GM18502 (cell line): ENCODE measurements at regions not wholly inside any gene's neighbourhood (a gene's known extent, or its start where the extent isn't known, plus 50 kb on each side); places are given as distances from the start of the nearest gene placed in this dataset.
"Not testable (repeated sequence)": the region's sequence is repeated elsewhere in the genome, so short reads cannot be mapped to it uniquely, and the experiment has no call there.

Experiments used
- ATAC-seq: cut with Tn5 transposase; IDR thresholded peaks from one replicate; pipeline ENCODE4 v1.9.1; 2021; ENCODE audit warnings: mild to moderate bottlenecking; ENCODE audit not compliant: unreplicated experiment, poor library complexity

DNA sequence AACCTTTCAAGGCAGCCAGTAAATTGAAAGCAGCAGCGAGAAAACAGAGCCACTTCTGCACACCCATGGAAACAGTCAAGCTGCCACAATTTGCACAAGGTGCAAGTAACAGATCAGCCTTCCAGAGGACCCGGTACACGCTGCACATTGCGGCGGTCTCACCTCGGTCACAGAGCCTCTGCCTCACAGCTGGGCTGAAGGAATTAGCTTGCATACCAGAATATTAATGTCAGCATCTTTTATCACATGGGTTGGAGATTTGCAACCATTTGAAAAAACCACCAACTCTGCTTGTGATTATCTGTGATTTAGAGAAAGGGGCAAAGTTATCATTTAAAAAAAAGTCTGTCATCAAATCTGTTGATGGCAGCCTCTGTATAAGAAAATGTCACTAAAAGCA lies 330.5 kb upstream of the TCF4 start:
- ATAC-seq = no peak

DNA sequence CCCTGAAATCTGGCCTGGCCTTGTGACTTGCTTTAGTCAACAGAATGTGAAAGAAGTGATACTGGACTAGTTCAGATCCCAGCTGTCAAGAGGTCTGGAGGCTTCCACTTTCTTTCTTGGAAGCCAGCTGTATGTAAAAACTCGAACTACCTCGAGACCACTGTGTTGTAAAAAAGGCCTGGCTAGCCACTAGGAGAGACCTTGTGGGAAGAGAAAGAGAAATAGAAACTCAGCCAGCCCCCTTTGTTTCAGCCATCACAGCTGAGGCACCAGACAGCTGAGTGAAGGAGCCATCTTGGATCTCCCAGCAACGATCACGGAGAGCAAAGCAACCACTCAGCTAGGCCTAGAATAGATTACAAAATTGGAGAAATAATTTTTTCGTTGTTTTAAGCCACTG lies 324.9 kb upstream of the TCF4 start:
- ATAC-seq = no peak

- ATAC-seq = no peak
Observed at GRCh38 chr18:55912071-55912470, 324.1 kb upstream of the TCF4 start.

DNA sequence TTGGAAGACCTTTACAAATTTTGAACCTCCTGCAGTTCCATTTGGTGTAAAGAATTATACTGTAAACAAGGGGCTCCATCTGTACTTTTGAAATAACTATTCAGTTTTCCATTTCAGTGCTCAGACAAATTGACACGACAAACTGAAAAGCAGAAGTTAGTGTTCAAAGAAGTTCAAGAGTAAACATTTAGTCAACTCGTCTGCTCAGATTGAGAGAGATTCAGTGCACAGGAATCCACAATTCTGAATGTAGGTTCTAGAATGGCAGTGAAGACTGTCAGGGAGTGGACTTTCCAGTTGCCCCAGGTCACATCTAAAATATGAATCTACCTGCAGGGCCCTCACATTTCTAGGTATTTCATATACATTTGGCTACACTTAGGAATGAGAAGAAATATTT lies 322.3 kb upstream of the TCF4 start:
- no peak for ATAC-seq

DNA sequence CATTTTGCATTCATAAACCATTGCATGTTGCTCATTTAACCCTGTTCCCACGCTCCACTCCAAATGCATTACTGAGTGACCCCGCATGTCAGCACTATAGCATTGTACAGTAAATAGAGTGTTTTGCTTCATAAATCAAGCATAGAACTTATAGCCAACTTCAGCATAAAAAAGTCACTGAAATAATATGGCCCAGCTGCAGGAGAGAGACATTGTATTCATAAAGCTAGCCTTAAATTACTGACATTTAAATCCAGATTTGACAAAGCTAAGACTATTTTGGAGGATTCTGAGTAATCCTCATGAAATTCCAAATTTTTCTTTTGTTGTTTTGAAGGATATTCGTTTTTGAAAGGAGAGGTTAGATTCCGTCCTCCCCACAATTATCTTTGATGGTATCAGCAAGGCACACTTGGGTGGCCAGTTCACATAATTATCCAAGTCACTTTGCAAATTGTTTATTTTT lies 320.9 kb upstream of the TCF4 start:
- ATAC-seq = peak; percentile 41

GRCh38 chr18:55907453-55908175 lies 319.6 kb upstream of the TCF4 start:
- ATAC-seq = peak; percentile 36

GRCh38 chr18:55906536-55906935 lies 318.5 kb upstream of the TCF4 start:
- no peak for ATAC-seq

DNA sequence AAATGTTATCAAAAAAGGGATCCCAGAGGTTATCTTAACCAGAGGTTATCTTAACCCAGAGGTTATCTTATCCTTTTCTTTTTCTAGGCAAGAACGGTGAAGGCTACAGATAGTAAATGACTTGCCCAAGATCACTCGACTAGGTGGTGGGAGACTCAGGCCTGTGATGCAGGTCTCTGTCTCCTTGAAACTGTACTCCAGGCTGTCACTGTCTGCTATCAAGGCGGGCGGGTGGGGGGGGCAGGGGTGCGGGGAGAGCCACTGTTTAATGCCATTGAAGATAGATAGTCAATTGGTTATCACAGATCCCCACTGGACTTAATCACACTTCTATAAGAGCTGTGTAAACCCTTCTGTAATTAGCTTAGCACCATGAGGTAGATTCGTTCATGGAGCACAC lies 315.9 kb upstream of the TCF4 start:
- ATAC-seq = no peak

DNA sequence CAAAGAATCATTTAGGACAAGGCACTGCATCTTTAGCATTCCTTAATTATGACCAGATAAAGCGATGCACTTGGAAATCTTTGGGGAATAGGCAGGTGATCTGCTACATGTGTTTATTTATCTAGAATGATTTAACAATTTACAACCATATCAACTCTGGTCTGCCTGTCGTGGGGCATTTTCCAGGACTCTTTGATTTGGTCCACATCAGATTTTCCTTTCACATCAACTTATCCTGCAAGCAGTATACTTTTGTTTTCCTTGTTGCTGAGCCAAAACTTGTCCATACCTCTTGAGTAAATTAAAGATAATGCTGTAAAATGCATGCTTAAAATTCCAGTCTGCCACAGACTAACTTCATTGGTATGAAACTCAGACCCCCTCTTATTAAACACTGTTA lies 312.4 kb upstream of the TCF4 start:
- no peak for ATAC-seq

GRCh38 chr18:55897091-55897689 lies 309.2 kb upstream of the TCF4 start:
- ATAC-seq = no peak

- no peak for ATAC-seq
Observed at GRCh38 chr18:55893948-55894347, 306.0 kb upstream of the TCF4 start.

DNA sequence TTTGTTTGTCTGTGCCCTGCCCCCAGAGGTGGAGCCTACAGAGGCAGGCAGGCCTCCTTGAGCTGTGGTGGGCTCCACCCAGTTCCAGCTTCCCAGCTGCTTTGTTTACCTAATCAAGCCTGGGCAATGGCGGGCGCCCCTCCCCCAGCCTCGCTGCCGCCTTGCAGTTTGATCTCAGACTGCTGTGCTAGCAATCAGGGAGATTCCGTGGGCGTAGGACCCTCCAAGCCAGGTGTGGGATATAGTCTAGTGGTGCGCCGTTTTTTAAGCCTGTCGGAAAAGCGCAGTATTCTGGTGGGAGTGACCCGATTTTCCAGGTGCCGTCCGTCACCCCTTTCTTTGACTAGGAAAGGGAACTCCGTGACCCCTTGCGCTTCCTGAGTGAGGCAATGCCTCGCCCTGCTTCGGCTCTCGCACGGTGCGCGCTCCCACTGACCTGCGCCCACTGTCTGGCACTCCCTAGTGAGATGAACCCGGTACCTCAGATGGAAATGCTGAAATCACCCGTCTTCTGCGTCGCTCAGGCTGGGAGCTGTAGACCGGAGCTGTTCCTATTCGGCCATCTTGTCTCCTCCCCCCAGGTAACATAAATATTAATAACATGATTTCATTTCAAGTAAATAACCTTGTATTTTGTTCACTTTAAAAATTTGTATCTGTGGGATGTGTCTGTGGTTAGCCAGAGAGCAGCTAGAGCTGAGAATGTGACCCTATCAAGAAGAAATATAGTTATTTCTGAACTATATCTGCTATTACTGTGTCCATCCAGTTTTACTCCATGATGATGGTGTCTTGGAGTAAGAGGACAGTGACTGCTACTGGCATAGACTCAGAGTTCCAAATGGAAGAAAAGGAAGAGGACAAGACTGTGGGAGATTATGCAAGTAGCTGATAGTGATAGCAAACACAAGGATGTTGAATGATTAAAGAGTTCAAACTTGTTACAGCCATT lies 305.1 kb upstream of the TCF4 start:
- not testable (repeated sequence) for ATAC-seq

GRCh38 chr18:55886886-55887285 lies 298.9 kb upstream of the TCF4 start:
- no peak for ATAC-seq

DNA sequence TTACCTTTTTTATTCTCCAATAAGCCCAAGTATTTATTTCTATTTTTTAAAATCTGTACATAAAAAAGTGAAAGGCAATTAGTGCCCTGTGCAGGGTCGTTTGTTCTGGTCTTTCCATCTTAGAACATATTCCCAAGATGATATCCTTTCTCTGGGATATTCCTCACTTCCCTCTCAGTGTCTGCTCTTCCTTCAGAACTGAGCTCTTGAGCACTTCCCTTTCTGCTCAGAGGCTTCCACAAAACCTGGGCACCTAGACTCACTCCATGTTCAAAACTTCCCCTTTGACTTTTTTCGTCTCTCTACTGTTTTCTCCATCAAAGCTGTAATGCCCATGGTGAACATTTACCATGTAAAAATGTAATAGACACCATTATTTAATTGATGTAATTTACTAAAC lies 296.5 kb upstream of the TCF4 start:
- no peak for ATAC-seq

DNA sequence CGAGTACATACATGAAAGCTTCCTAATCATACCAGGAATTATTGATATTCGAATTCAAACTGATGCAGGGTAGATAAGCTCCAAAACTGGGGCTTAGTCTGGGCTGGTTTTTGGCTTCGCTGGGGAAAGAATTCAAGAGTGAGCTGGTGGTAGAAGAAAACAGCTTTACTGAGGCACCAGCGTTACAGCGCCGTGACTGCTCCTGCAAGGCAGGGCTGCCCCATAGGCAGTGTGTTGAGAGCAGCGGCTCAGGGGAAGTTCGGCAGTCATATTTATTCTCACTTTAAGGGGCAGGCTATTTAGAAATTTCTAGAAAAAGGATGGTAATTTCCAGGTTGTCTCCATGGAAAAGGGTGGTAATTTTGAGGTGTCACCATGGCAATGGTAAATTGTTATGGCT lies 292.6 kb upstream of the TCF4 start:
- ATAC-seq = no peak

- no peak for ATAC-seq
Observed at GRCh38 chr18:55879331-55879730, 291.3 kb upstream of the TCF4 start.

DNA sequence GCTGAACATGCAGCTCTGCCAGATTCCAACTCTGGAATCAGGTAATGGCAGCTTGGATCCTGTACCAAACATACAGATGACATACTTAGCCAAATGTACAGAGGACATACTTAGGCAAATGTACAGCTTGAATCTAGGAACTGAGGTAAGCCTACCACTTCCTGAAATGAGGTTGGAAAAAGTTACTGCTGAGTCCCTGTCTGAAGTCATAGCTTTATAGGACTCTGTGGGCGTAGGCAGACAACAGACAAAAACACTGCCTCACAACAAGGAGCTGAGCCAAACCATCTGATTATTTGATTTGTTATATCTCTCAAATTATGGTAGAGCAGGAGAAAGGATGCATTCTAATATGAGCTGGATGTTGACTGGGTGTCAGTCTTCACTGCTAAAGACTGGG lies 290.2 kb upstream of the TCF4 start:
- ATAC-seq = no peak

- no peak for ATAC-seq
Observed at GRCh38 chr18:55877321-55877720, 289.3 kb upstream of the TCF4 start.

DNA sequence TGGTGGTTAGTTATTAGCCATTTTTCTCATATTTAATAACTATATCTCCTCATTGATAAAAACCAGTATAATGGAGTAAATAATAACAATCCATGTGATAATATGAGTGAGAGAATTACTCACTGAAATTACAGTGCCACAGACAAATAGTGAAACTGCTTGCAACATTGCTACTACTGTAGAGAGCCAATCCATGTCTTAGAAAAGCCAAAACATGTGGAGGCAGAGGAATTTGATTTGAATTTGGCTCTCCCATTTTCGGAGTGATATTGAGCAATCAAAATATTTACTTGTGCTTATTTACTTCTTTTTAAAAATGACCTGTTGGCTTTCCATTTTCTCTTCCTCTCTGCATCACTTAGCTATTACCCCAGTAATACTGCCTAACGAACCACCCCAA lies 288.3 kb upstream of the TCF4 start:
- no peak for ATAC-seq

GRCh38 chr18:55875371-55875901 lies 287.4 kb upstream of the TCF4 start:
- ATAC-seq = no peak
